Vagina (tissue), 2 donors: ENCODE measurements at regions not wholly inside any gene's neighbourhood (a gene's known extent, or its start where the extent isn't known, plus 50 kb on each side); places are given as distances from the start of the nearest gene placed in this dataset.

Experiments
- DNase-seq, 2 donors: peaks; one replicate each; pipeline ENCODE4 v3.0.0-alpha.2; 2017; ENCODE audit errors: extremely low spot score in 2 of 2
- H3K27ac ChIP-seq: fragments of 200-600 bp; sonication (generic); one replicate; pipeline ENCODE4 v1.5.1; 2019
- H3K27me3 ChIP-seq: fragments of 200-600 bp; sonication (generic); one replicate; pipeline ENCODE4 v1.5.1; 2019
- H3K36me3 ChIP-seq, 2 donors: fragments of 200-600 bp; sonication (generic); one replicate each; pipeline ENCODE4 v1.5.1; 2017 to 2019
- H3K4me1 ChIP-seq: fragments of 200-600 bp; sonication (generic); one replicate; pipeline ENCODE4 v1.5.1; 2019
- H3K4me3 ChIP-seq, 2 donors: fragments of 200-600 bp; sonication (generic); 1 replicate in 1 of 2; 2 replicates in 1 of 2; pipeline ENCODE4 v1.5.1; 2016 to 2019
- H3K9me3 ChIP-seq: fragments of 200-600 bp; sonication (generic); one replicate; pipeline ENCODE4 v1.5.1; 2019
- POLR2A ChIP-seq, 2 donors: fragments of 450-650 bp; IDR thresholded peaks; one replicate each; pipeline ENCODE4 v1.6.1; 2017; ENCODE audit warnings: antibody characterized with exemption in 2 of 2, mild to moderate bottlenecking in 2 of 2, moderate library complexity in 2 of 2
- POLR2AphosphoS5 ChIP-seq, 2 donors: sonication (generic); formaldehyde crosslinking; IDR thresholded peaks; one replicate each; pipeline ENCODE4 v1.9.0; 2017; ENCODE audit warnings: antibody characterized with exemption in 2 of 2, mild to moderate bottlenecking in 2 of 2, low read depth in 1 of 2; ENCODE audit not compliant: insufficient read depth in 1 of 2
- intact Hi-C: fragments of 100-400 bp; cut with DNase I; formaldehyde crosslinking; loops from one replicate; pipeline ENCODE4 v1.15.1; 2023
- TF ChIP-seq, protein P1 (sequence below), 3 experiments: fragments of 450-650 bp in 2 of 3; fragments of 200-600 bp in 1 of 3; sonication (generic) in 1 of 3; IDR thresholded peaks; one replicate each; pipeline ENCODE4 v1.5.1; 2017 to 2019; ENCODE audit warnings: antibody characterized with exemption in 3 of 3, mild to moderate bottlenecking in 2 of 3, moderate library complexity in 2 of 3

DNA sequence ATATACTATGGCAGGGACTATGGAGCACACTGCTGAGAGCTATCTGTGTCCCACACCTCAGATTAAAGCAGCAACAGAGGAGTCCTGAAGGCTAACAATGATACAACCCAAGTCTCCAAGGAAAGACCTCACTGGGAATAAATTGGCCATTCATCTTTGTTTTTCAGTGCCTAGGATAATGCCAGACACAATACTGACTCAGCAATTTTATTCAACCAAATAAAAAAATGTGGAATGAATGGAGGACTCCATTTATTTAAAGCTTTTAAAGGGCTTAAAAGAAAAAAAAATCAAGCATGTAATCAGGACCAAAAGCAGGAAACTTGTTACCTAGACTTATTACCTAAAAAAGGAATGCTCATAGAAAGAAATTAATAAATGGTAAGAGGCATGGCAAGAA is 960.5 kb downstream of the PCDH17 start:
- no peak for DNase-seq
- intact Hi-C loops = no loop called here

DNA sequence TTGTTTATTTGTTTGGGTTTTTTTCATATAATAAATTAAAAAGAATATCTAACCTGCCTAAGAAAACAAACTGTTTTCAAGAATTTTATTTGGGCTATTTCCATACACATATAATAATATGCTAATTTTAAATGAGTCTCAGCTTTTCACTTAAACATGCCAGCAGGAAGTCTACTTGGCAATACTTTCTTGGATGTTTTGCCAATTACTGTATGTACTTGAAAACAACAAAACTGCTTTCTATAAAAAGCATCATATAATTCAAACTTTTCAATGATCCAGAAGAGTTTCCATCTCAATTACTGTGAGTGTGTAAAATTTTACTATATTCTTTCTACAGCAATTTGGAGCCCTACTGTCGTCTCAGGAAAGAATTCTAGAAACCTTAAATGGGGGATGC is 961.2 kb downstream of the PCDH17 start:
- Histone ChIP-seq H3K36me3 (no peaks in the 10 kb centered on the region), H3K9me3 (no peaks in the 10 kb centered on the region), H3K27ac (no peak overlapping the region), H3K4me3 (no peak overlapping the region), H3K4me1 (no peaks in the 10 kb centered on the region), H3K27me3 (no peaks in the 10 kb centered on the region)
- intact Hi-C loops = no loop called here
- DNase-seq = no peak
- TF ChIP-seq, protein P1, sequence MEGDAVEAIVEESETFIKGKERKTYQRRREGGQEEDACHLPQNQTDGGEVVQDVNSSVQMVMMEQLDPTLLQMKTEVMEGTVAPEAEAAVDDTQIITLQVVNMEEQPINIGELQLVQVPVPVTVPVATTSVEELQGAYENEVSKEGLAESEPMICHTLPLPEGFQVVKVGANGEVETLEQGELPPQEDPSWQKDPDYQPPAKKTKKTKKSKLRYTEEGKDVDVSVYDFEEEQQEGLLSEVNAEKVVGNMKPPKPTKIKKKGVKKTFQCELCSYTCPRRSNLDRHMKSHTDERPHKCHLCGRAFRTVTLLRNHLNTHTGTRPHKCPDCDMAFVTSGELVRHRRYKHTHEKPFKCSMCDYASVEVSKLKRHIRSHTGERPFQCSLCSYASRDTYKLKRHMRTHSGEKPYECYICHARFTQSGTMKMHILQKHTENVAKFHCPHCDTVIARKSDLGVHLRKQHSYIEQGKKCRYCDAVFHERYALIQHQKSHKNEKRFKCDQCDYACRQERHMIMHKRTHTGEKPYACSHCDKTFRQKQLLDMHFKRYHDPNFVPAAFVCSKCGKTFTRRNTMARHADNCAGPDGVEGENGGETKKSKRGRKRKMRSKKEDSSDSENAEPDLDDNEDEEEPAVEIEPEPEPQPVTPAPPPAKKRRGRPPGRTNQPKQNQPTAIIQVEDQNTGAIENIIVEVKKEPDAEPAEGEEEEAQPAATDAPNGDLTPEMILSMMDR (IDR thresholded peaks at IDR 0.05) = no peak
- TF ChIP-seq POLR2AphosphoS5 (IDR thresholded peaks at IDR 0.05; ENCODE audit: insufficient read depth in 1 of 2, low read depth in 1 of 2) (no peak), POLR2A (IDR thresholded peaks at IDR 0.05) (no peak)

More for the DNA sequence above, 960.5 kb downstream of the PCDH17 start:
- no peak overlapping the region for H3K4me3 ChIP-seq
- H3K27ac ChIP-seq = no peak overlapping the region
- TF ChIP-seq, protein P1 (IDR thresholded peaks at IDR 0.05) = no peak
- no peak for TF ChIP-seq POLR2A (IDR thresholded peaks at IDR 0.05)
- TF ChIP-seq POLR2AphosphoS5 (IDR thresholded peaks at IDR 0.05; ENCODE audit: insufficient read depth in 1 of 2, low read depth in 1 of 2) = no peak
- no peaks in the 10 kb centered on the region for H3K36me3 ChIP-seq
- no peaks in the 10 kb centered on the region for H3K9me3 ChIP-seq
- no peaks in the 10 kb centered on the region for H3K27me3 ChIP-seq
- no peaks in the 10 kb centered on the region for H3K4me1 ChIP-seq

DNA sequence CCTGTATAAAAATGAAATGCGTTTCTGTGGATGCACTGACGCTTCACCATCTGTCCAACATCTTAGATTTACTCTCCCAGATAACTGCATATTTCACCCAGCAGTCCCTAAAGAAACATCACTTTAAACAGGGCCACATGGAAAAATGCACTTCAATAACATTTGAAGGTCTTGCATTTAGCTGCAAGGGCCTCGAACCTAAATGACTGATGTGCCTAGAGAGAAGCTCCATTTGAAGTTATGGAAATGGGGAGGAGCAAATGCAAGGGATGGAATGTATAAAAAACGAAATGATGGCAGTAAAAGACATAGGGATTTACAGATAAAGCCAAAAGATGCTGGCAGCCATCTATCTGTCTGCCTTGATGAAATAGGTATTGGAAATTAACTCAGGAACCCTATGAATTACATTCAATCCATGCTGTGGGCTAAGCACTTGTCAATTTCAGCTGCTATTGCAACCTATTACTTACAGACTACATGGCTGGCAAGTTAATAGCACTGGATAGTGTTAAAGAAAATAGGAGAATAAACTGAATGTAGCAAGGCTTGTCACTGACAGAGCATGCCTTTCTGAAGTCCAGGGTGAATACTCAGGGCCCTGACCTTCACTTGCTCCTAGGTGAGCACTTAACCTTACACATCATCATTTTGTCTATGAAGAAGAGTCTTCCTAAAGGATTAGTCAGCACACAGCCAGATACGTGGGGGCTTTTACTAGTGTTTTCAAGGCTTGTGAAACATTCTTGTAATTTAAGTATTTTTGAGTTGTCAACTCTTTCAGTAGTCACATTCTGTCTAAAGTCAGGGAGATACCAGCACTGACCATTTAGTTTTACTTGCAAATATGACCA is 963.4 kb downstream of the PCDH17 start:
- H3K27me3 ChIP-seq = no peaks in the 10 kb centered on the region
- intact Hi-C loops = no loop called here
- H3K36me3 ChIP-seq = no peaks in the 10 kb centered on the region
- H3K9me3 ChIP-seq = no peaks in the 10 kb centered on the region
- no peaks in the 10 kb centered on the region for H3K4me1 ChIP-seq
- DNase-seq = no peak
- no peak overlapping the region for H3K4me3 ChIP-seq
- TF ChIP-seq POLR2A (IDR thresholded peaks at IDR 0.05) (no peak), POLR2AphosphoS5 (IDR thresholded peaks at IDR 0.05; ENCODE audit: insufficient read depth in 1 of 2, low read depth in 1 of 2) (no peak)
- TF ChIP-seq, protein P1 (IDR thresholded peaks at IDR 0.05) = no peak
- no peak overlapping the region for H3K27ac ChIP-seq

DNA sequence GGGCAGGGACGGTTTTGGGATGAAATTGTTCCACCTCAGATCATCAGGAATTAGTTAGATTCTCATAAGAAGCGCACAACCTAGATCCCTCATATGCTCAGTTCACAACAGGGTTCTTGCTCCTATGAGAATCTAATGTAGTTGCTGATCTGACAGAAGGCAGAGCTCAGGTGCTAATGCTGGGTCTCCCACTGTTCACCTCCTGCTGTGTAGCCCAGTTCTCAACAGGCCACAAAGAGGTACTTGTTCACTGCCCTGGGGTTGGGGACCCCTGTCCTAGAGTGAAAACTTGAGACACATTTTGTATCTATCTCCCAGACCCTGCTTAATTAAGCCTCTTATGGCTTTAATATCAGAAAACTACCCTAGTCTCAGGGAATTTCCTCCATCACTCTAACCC is 966.0 kb downstream of the PCDH17 start:
- Histone ChIP-seq H3K27ac (no peak overlapping the region), H3K4me3 (no peak overlapping the region), H3K4me1 (no peaks in the 10 kb centered on the region), H3K36me3 (no peaks in the 10 kb centered on the region), H3K27me3 (no peaks in the 10 kb centered on the region), H3K9me3 (no peaks in the 10 kb centered on the region)
- intact Hi-C loops = no loop called here
- TF ChIP-seq, protein P1 (IDR thresholded peaks at IDR 0.05) = no peak
- TF ChIP-seq POLR2AphosphoS5 (IDR thresholded peaks at IDR 0.05; ENCODE audit: insufficient read depth in 1 of 2, low read depth in 1 of 2) (no peak), POLR2A (IDR thresholded peaks at IDR 0.05) (no peak)
- DNase-seq = no peak

DNA sequence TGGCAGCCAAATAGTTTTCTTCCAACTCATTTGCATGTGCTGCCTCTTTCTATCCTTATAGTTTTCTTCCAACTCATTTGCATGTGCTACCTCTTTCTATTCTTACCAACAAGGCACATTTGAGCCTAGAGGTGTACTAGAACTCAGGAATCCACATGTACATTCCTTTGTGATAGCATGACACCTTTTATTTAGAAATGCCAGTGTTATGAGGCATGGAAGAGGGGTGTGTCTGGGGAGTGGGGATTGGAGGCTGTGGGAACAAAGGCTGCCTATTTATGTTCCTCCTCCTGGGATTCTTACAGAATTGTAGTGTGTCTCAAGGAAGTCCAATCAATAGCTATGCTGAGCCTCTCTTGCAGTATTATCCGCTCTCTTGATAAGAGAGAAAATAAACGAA is 966.7 kb downstream of the PCDH17 start:
- H3K27ac ChIP-seq = no peak overlapping the region
- TF ChIP-seq, protein P1 (IDR thresholded peaks at IDR 0.05) = no peak
- no peak for TF ChIP-seq POLR2A (IDR thresholded peaks at IDR 0.05)
- no peak for TF ChIP-seq POLR2AphosphoS5 (IDR thresholded peaks at IDR 0.05; ENCODE audit: insufficient read depth in 1 of 2, low read depth in 1 of 2)
- H3K4me1 ChIP-seq = no peaks in the 10 kb centered on the region
- intact Hi-C loops = no loop called here
- DNase-seq = no peak
- H3K4me3 ChIP-seq = no peak overlapping the region
- H3K36me3 ChIP-seq = no peaks in the 10 kb centered on the region
- no peaks in the 10 kb centered on the region for H3K27me3 ChIP-seq
- H3K9me3 ChIP-seq = no peaks in the 10 kb centered on the region
